ENCODE measurements at regions not wholly inside any gene's neighbourhood (a gene's known extent, or its start where the extent isn't known, plus 50 kb on each side); places are given as distances from the start of the nearest gene placed in this dataset.

DNA sequence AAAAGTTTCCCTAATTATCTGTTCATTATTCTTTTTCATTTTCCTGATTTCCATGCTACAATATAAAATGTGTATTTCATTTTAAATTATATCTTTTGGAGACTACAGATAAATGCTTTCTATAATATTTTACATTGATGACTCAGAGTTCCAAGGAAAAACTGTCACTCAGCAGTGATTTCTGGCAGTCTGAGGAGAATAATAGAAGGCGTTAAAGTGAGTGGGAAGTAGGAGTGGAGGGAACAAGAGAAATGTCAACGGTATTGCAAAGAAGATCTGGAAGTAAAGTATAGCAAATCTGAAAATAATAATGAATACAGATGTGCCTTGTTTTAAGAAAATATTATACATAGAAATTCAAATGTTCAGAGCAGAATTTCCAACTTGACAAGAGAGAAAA, 293.6 kb upstream of the PITX2 start:
- TF ChIP-seq, protein P1, sequence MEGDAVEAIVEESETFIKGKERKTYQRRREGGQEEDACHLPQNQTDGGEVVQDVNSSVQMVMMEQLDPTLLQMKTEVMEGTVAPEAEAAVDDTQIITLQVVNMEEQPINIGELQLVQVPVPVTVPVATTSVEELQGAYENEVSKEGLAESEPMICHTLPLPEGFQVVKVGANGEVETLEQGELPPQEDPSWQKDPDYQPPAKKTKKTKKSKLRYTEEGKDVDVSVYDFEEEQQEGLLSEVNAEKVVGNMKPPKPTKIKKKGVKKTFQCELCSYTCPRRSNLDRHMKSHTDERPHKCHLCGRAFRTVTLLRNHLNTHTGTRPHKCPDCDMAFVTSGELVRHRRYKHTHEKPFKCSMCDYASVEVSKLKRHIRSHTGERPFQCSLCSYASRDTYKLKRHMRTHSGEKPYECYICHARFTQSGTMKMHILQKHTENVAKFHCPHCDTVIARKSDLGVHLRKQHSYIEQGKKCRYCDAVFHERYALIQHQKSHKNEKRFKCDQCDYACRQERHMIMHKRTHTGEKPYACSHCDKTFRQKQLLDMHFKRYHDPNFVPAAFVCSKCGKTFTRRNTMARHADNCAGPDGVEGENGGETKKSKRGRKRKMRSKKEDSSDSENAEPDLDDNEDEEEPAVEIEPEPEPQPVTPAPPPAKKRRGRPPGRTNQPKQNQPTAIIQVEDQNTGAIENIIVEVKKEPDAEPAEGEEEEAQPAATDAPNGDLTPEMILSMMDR (IDR thresholded peaks at IDR 0.05): no peak
- no peak for TF ChIP-seq ZFX (IDR thresholded peaks at IDR 0.05; ENCODE audit: borderline replicate concordance)
- H3K27ac ChIP-seq: no peak overlapping the region

DNA sequence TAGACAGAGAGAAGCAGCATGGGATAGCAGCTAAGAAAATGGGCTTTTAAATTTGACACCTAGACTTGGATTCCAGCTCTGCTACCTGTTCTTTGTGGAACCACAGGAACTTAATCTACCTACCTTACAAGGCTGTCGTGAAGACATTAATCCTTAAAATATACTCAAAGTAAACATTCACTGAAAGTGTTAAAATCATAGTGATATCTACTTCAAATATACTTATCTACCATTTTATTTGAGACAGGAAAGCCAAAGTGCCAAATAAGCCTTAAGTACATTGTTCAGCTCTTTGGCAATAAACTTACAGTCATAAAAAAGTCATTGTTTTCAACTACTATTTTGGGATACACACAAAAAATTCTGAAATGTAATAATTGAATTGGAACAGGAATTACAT, 295.0 kb upstream of the PITX2 start:
- no peak for TF ChIP-seq ZFX (IDR thresholded peaks at IDR 0.05; ENCODE audit: borderline replicate concordance)
- TF ChIP-seq, protein P1 (IDR thresholded peaks at IDR 0.05): no peak
- no peak overlapping the region for H3K27ac ChIP-seq

DNA sequence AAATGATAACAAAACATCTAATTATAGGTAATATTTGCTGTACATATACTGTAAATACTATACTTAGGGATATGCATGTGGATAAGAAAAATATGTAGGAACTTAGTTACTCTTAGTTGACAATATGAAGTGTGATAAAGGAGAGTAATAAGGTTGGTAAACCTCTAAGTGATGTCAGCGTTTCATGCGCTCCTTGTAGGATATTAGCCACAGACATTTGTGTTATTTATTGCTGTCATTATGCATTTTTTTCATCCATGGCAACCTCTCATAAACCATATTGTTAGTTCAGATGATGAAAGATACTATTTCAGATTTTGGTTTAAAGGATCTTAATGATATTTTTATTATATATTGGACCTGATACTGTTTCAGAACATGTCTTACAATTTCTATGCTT, 298.1 kb upstream of the PITX2 start:
- TF ChIP-seq, protein P1 (IDR thresholded peaks at IDR 0.05): no peak
- no peak for TF ChIP-seq ZFX (IDR thresholded peaks at IDR 0.05; ENCODE audit: borderline replicate concordance)
- no peak overlapping the region for H3K27ac ChIP-seq

DNA sequence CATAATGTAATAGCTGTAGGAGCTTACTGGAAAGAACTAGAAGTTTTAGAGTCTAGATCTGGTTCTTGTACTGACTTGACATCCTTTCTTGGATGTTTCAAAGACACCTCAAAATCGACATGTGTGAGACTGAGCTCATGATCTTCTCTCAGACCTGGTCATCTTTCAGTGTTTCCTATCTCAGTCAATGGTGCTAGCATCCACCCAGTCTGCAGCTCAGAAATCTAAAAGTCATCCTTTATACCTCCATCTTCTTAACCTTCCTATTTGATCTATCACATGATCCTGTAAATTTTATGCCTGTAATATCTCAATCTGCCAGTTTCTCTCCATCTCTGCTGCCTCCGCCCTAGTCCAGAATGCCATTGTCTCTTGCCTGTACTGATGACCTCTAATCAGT, 301.9 kb upstream of the PITX2 start:
- no peak overlapping the region for H3K27ac ChIP-seq
- TF ChIP-seq, protein P1 (IDR thresholded peaks at IDR 0.05): no peak

DNA sequence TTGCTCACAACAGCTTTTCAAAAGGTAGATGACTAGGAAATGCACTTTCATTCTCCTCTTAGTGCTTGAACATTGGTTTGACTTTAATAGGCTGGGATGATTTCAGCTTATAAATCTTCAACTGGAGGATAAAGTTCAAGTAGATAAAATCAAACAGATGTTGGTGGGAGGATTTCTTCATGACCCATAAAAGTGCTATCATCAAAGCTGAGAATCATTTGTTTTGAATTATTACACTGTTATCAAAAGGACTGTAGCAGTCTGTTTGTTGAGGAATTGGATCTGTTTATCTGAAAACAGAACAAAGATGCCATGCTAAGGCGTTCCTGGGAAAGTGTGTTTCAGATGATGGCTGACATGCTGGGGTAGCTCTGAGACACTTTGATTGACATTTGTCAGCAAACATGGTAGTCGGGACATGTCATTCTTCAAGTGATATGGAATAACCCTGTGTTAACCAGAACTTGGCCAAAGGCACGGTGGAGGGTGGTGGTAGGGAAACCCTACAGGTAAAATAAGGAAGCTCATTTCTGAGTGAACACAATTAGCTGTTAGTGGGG, 304.0 kb upstream of the PITX2 start:
- no peak overlapping the region for H3K27ac ChIP-seq
- TF ChIP-seq, protein P1 (IDR thresholded peaks at IDR 0.05): no peak
- no peak for TF ChIP-seq ZFX (IDR thresholded peaks at IDR 0.05; ENCODE audit: borderline replicate concordance)

DNA sequence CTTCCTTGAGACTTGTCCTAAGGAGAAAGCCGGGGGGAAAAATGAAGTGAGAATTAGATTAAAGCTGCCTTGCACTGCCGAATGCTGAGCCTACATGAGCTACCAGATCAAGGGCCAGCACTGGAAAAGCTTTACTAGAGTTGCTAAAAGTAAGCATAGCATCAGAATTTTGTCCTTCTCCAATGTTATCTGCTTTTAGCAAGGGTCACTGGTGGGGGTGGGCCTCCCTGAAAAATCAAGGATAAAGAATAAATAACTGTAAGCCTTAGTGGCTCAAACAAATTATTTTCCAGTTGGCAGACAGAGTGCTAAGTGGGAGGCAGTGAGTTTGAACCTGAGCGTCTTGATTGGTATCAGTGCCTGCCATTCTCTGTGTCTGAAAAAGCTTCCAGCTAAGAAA, 310.5 kb upstream of the PITX2 start:
- no peak for TF ChIP-seq ZFX (IDR thresholded peaks at IDR 0.05; ENCODE audit: borderline replicate concordance)
- TF ChIP-seq, protein P1 (IDR thresholded peaks at IDR 0.05): no peak

DNA sequence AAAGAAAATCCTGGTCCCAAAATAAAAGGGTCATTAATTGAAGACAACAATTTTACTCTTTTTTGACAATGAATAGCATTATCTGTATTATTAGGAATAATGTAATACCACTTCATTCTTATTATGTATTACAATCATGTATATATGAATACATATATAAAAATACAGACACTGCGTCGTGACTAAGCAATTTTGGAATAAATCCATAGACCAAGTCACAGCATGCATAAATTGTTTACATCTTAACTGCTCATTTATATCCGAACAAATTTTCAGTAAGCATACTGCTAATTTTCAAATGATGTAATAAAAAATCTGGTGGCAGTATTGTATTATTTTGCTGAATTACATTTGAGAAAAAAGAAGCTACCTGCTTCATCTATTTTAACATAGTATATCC, 321.6 kb upstream of the PITX2 start:
- TF ChIP-seq ZFX (IDR thresholded peaks at IDR 0.05; ENCODE audit: borderline replicate concordance): no peak
- TF ChIP-seq, protein P1 (IDR thresholded peaks at IDR 0.05): no peak
- no peak overlapping the region for H3K27ac ChIP-seq

More for the DNA sequence above, 310.5 kb upstream of the PITX2 start:
- H3K27ac ChIP-seq: no peak overlapping the region
